ENCODE measurements at regions not wholly inside any gene's neighbourhood (a gene's known extent, or its start where the extent isn't known, plus 50 kb on each side); places are given as distances from the start of the nearest gene placed in this dataset.

DNA sequence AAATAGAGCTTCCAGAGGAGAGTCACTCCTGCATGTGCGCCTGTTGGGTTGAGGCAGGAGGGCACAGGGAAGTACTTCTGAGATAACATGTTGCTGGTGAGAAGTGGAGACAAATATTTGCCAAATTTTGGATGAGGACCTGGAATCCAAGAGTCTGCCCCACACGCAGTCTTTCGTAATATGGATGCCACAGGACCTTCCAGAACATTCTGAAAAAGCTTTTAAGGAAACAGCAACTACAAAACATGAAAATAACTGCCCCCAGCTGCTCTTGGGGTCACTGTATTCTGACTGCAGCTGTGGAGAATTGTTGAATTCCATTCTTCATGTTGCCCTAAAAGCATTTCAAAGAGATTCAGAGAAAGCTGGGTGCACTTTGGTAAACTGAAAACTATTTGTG is 227.5 kb downstream of the C1D start:
- TF ChIP-seq, protein P1, sequence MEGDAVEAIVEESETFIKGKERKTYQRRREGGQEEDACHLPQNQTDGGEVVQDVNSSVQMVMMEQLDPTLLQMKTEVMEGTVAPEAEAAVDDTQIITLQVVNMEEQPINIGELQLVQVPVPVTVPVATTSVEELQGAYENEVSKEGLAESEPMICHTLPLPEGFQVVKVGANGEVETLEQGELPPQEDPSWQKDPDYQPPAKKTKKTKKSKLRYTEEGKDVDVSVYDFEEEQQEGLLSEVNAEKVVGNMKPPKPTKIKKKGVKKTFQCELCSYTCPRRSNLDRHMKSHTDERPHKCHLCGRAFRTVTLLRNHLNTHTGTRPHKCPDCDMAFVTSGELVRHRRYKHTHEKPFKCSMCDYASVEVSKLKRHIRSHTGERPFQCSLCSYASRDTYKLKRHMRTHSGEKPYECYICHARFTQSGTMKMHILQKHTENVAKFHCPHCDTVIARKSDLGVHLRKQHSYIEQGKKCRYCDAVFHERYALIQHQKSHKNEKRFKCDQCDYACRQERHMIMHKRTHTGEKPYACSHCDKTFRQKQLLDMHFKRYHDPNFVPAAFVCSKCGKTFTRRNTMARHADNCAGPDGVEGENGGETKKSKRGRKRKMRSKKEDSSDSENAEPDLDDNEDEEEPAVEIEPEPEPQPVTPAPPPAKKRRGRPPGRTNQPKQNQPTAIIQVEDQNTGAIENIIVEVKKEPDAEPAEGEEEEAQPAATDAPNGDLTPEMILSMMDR (IDR thresholded peaks at IDR 0.05) = no peak
- TF ChIP-seq EP300 (IDR thresholded peaks at IDR 0.05) (no peak), POLR2A (IDR thresholded peaks at IDR 0.05; ENCODE audit: low read depth) (no peak), POLR2AphosphoS5 (IDR thresholded peaks at IDR 0.05) (no peak)
